NCI-H2081 (cell line): ENCODE measurements at regions not wholly inside any gene's neighbourhood (a gene's known extent, or its start where the extent isn't known, plus 50 kb on each side); places are given as distances from the start of the nearest gene placed in this dataset.
"Not testable (repeated sequence)": the region's sequence is repeated elsewhere in the genome, so short reads cannot be mapped to it uniquely, and the experiment has no call there.

ENCODE experiments used
- DNase-seq, 2 experiments: peaks; one replicate each; lab custom pipeline; 2025; lab: John Stamatoyannopoulos, UW

GRCh38 chr1:65527707-65528503 lies 107.4 kb downstream of the LEPR start:
- DNase-seq: peak in 1 of 2 experiments; percentile 13

- no peak for DNase-seq
Measured at GRCh38 chr1:65531972-65532570, 111.6 kb downstream of the LEPR start.

DNA sequence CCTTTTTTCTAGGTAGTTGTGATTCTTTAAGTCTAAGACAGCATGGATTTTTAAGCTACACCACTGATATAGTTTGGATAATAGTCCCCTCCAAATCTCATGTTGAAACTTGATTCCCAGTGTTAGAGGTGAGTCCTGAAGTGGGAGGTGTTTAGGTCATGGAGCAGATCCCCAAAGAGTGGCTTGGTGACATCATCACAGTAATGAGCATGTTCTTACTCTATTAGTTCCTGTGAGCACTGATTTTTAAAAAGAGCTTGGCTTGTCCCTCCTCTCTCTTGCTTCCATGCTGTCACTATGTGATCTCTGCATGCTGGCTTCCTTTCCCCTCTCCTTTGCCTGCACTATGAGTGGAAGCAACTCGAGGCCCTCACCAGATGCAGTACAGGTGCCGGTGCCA lies 115.5 kb downstream of the LEPR start:
- DNase-seq: no peak

DNA sequence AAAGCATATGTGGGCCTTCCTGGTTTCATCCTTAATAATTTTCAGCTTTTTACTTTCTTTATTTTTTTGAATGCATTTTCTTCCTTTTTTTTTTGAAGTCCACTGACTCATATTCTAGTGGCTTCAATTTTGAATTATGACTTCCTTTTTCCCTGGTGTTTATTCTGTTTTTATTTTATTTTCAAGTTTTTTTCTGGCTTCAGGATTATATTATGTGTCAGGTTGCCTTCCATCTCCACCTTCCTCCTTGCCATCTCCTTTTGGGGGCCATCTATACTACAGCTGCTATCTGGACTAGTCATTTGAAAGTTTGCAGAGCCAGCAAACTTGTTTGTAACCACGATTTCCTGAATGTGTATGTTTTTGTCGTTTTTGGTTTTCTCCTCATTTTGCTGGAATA lies 117.6 kb downstream of the LEPR start:
- DNase-seq: no peak

- DNase-seq: no peak
Measured at GRCh38 chr1:65538664-65539063, 118.2 kb downstream of the LEPR start.

GRCh38 chr1:65539266-65540131 lies 119.0 kb downstream of the LEPR start:
- no peak for DNase-seq

- no peak for DNase-seq
Measured at GRCh38 chr1:65541161-65541560, 120.7 kb downstream of the LEPR start.

DNA sequence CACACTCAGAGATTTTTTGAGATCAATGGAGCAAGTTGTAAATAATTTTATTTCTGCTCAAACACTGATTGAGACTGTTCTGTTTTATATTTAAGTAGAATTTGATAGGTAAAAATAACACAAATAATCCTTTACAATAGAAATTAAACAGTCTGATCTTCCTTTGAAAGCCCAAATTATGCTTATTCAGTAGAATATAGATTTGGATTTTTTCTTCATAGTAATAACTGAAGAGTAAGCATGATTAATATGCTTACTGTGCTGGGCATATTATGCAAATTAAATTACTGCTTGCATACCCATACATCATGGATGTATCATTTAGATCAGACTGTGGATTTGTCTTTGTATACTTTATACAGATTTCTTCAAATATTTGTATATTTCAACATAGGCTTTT lies 121.4 kb downstream of the LEPR start:
- DNase-seq: no peak

DNA sequence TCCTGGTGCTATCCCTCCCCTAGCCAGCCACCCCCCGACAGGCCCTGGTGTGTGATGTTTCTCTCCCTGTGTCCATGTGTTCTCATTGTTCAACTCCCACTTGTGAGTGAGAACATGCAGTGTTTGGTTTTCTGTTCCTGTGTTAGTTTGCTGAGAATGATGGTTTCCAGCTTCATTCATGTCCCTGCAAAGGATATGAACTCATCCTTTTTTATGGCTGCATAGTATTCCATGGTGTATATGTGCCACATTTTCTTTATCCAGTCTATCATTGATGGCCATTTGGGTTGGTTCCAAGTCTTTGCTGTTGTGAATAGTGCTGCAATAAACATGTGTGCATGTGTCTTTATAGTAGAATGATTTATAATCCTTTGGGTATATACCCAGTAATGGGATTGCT lies 122.1 kb downstream of the LEPR start:
- not testable (repeated sequence) for DNase-seq

- DNase-seq: not testable (repeated sequence)
Measured at GRCh38 chr1:65550306-65551010, 130.0 kb downstream of the LEPR start.

GRCh38 chr1:65552484-65552883 lies 132.0 kb downstream of the LEPR start:
- not testable (repeated sequence) for DNase-seq

DNA sequence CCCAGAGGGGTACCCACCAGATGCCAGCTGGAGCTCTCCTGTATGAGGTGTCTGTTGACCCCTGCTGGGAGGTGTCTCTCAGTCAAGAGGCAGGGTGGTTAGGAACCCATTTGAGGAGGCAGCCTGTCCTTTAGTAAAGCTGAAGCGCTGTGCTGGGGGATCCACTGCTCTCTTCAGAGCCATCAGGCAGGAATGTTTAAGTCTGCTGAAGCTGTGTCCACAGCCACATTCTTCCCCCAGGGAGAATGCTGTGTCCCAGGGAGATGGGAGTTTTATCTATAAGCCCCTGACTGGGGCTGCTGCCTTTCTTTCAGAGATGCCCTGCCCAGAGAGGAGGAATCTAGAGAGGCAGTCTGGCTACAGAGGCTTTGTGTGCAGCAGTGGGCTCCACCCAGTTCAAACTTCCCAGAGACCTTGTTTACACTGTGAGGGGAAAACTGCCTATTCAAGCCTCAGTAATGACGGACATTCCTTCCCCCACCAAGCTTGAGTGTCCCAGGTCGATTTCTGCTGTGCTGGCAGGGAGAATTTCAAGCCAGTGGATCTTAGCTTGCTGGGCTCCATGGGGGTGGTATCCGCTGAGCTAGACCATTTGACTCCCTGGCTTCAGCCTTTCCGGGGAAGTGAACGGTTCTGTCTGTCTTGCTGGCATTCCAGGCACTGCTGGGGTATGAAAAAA lies 133.8 kb downstream of the LEPR start:
- not testable (repeated sequence) for DNase-seq

GRCh38 chr1:65554829-65555228 lies 134.4 kb downstream of the LEPR start:
- no peak for DNase-seq

- no peak for DNase-seq
Measured at GRCh38 chr1:65558215-65558614, 137.7 kb downstream of the LEPR start.

DNA sequence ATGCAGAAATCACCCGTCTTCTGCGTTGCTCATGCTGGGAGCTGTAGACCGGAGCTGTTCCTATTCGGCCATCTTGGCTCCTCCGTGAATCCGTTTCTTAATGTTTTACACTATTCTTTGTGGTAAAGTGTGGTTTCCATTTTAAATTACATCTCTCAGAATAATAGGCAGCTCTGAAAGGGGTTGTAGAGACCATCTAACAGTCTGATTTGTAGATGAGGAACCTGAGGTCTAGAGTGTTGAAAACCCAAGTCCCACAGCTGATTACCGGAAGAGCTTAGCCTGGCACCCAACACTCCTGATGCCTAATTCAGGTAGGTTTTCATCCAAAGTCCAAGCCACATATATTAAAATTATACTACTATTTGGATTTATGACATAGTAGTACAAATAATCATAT lies 144.0 kb downstream of the LEPR start:
- no peak for DNase-seq

- no peak for DNase-seq
Measured at GRCh38 chr1:65568285-65568684, 147.8 kb downstream of the LEPR start.

DNA sequence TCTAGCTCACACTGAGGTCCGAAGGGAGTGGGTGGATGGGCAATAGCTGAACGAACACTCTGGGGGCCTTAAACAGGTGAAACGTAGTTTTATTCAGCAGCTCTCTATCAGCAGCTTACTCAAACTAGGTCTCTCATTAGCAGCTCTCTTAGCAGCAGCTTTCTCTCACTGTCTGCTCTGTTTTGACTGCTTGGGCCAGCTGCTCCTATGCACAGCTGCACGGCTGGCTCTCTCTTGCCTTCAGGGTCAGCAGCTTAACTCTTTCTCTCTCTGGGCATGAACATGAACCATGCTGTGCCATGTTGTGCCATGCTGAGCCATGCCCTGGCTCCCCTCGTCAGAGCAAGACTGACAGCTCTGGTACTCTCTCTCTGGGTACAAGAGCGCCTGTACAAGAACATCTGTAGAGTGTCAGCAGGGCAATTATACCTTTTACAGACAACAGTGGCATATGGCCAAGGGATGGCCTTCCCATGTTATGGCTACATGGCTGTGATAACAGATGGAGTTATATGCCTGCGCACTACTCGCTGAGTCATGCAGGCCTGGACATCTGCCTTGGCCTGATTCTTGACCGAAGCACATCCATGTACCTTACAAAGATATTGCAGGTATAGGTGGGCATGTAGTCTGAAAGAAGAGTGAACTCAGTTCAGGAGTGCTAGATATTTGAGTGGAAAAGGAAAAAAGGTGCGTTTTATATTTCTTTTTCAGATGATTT lies 152.4 kb downstream of the LEPR start:
- DNase-seq: no peak

- no peak for DNase-seq
Measured at GRCh38 chr1:65577278-65577677, 156.8 kb downstream of the LEPR start.

DNA sequence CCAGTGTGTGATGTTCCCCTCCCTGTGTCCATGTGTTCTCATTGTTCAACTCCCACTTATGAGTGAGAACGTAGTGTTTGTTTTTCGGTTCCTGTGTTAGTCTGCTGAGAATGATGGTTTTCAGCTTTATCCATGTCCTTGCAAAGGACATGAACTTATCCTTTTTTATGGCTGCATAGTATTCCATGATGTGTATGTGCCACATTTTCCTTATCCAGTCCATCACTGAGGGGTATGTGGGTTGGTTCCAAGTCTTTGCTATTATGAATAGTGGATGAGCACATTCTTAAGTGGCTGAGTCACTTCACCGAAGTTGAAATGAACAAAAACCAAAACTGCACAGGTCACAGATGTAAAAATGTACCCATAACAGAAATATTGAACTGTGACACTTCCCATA lies 157.5 kb downstream of the LEPR start:
- not testable (repeated sequence) for DNase-seq

GRCh38 chr1:65581119-65581518 lies 160.7 kb downstream of the LEPR start:
- no peak for DNase-seq

- DNase-seq: no peak
Measured at GRCh38 chr1:65584399-65584798, 163.9 kb downstream of the LEPR start.
